ENCODE measurements at regions not wholly inside any gene's neighbourhood (a gene's known extent, or its start where the extent isn't known, plus 50 kb on each side); places are given as distances from the start of the nearest gene placed in this dataset.
"Not testable (repeated sequence)": the region's sequence is repeated elsewhere in the genome, so short reads cannot be mapped to it uniquely, and the experiment has no call there.

GRCh38 chr3:26291840-26292239, 330.7 kb upstream of the LRRC3B start:
- no peak for DNase-seq

GRCh38 chr3:26292780-26293179, 329.8 kb upstream of the LRRC3B start:
- DNase-seq: no peak

GRCh38 chr3:26293329-26293844, 329.2 kb upstream of the LRRC3B start:
- no peak for DNase-seq

GRCh38 chr3:26307192-26307591, 315.4 kb upstream of the LRRC3B start:
- DNase-seq: no peak

GRCh38 chr3:26307787-26308186, 314.8 kb upstream of the LRRC3B start:
- no peak for DNase-seq

GRCh38 chr3:26308454-26308853, 314.1 kb upstream of the LRRC3B start:
- DNase-seq: no peak

- DNase-seq: not testable (repeated sequence)
Observed at GRCh38 chr3:26309536-26309935, 313.0 kb upstream of the LRRC3B start.

GRCh38 chr3:26312816-26313215, 309.8 kb upstream of the LRRC3B start:
- DNase-seq: no peak

- no peak for DNase-seq
Observed at GRCh38 chr3:26316472-26316871, 306.1 kb upstream of the LRRC3B start.

GRCh38 chr3:26323741-26324140, 298.8 kb upstream of the LRRC3B start:
- DNase-seq: not testable (repeated sequence)

GRCh38 chr3:26340001-26340400, 282.6 kb upstream of the LRRC3B start:
- no peak for DNase-seq

- DNase-seq: no peak
Observed at GRCh38 chr3:26343647-26344046, 278.9 kb upstream of the LRRC3B start.

- DNase-seq: no peak
Observed at GRCh38 chr3:26345613-26346012, 277.0 kb upstream of the LRRC3B start.

GRCh38 chr3:26346497-26346896, 276.1 kb upstream of the LRRC3B start:
- no peak for DNase-seq

GRCh38 chr3:26347150-26347549, 275.4 kb upstream of the LRRC3B start:
- DNase-seq: no peak

GRCh38 chr3:26350853-26351252, 271.7 kb upstream of the LRRC3B start:
- no peak for DNase-seq

- no peak for DNase-seq
Observed at GRCh38 chr3:26353097-26353496, 269.5 kb upstream of the LRRC3B start.

- DNase-seq: no peak
Observed at GRCh38 chr3:26358405-26358804, 264.2 kb upstream of the LRRC3B start.

GRCh38 chr3:26365706-26366105, 256.9 kb upstream of the LRRC3B start:
- DNase-seq: no peak

GRCh38 chr3:26368312-26368711, 254.3 kb upstream of the LRRC3B start:
- no peak for DNase-seq

GRCh38 chr3:26369133-26369532, 253.4 kb upstream of the LRRC3B start:
- no peak for DNase-seq

GRCh38 chr3:26375843-26376530, 246.6 kb upstream of the LRRC3B start:
- no peak for DNase-seq

GRCh38 chr3:26381411-26381810, 241.2 kb upstream of the LRRC3B start:
- DNase-seq: no peak

- DNase-seq: no peak
Observed at GRCh38 chr3:26406636-26407035, 215.9 kb upstream of the LRRC3B start.

GRCh38 chr3:26418553-26418952, 204.0 kb upstream of the LRRC3B start:
- no peak for DNase-seq
